ENCODE measurements at regions not wholly inside any gene's neighbourhood (a gene's known extent, or its start where the extent isn't known, plus 50 kb on each side); places are given as distances from the start of the nearest gene placed in this dataset.

GRCh38 chr1:232472485-232473041 lies 157.4 kb downstream of the SIPA1L2 start:
- peaks cover 7% of the 10 kb centered on the region for H3K4me1 Mint-ChIP-seq (ENCODE audit: low read depth)
- intact Hi-C loops (cut with DNase I, micrococcal nuclease): no loop called here
- H3K27ac Mint-ChIP-seq: no peak overlapping the region
- no peak for TF ChIP-seq CTCF (IDR thresholded peaks at IDR 0.05)
- no peak overlapping the region for H3K4me3 Mint-ChIP-seq
- H3K36me3 ChIP-seq (ENCODE audit: insufficient read depth, low read length): no peaks in the 10 kb centered on the region
- H3K36me3 Mint-ChIP-seq (ENCODE audit: low read depth): no peaks in the 10 kb centered on the region
- H3K27ac ChIP-seq (ENCODE audit: low read depth in 1 of 2, low read length in 2 of 2): no peak overlapping the region
- no peak for DNase-seq
- no peak overlapping the region for H3K4me3 ChIP-seq (ENCODE audit: low read length)
- H3K27me3 ChIP-seq (ENCODE audit: control insufficient read depth in 1 of 2, insufficient read depth in 2 of 2, low read length in 2 of 2): no peaks in the 10 kb centered on the region
- no peak for ATAC-seq (ENCODE audit: poor library complexity)
- CTCF ChIA-PET: no interaction called here
- no peaks in the 10 kb centered on the region for H3K4me1 ChIP-seq (ENCODE audit: insufficient read depth, low read length)
- POLR2A ChIA-PET: no interaction called here
- no peaks in the 10 kb centered on the region for H3K9me3 Mint-ChIP-seq
- no peaks in the 10 kb centered on the region for H3K9me3 ChIP-seq (ENCODE audit: control insufficient read depth in 1 of 2, insufficient read depth in 1 of 2, low read length in 2 of 2)
- no peaks in the 10 kb centered on the region for H3K27me3 Mint-ChIP-seq

DNA sequence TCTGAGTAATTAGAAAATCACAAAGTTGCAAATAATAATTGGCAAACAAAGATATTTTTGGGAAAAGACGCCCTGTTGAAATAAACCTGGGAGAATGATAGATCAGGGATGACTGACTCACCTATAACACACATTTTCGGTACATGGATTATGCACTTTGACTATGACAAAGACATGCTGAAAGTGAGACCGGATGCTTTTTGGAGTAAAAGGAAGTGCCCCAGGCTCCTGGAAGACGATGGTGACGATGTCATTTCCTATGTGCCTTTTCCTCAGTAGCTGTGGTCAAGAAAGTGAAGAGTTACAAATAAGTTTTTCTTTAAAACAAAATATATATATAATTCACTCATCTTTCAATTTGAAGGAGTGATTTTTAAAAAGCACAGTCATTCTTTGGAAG lies 158.7 kb downstream of the SIPA1L2 start:
- Histone ChIP-seq H3K27ac (ENCODE audit: low read depth in 1 of 2, low read length in 2 of 2) (no peak overlapping the region), H3K36me3 (ENCODE audit: insufficient read depth, low read length) (no peaks in the 10 kb centered on the region), H3K27me3 (ENCODE audit: control insufficient read depth in 1 of 2, insufficient read depth in 2 of 2, low read length in 2 of 2) (no peaks in the 10 kb centered on the region), H3K4me3 (ENCODE audit: low read length) (no peak overlapping the region), H3K4me1 (ENCODE audit: insufficient read depth, low read length) (no peaks in the 10 kb centered on the region), H3K9me3 (ENCODE audit: control insufficient read depth in 1 of 2, insufficient read depth in 1 of 2, low read length in 2 of 2) (no peaks in the 10 kb centered on the region)
- H3K9me3 Mint-ChIP-seq: no peaks in the 10 kb centered on the region
- H3K27me3 Mint-ChIP-seq: no peaks in the 10 kb centered on the region
- H3K27ac Mint-ChIP-seq: no peak overlapping the region
- no peak for ATAC-seq (ENCODE audit: poor library complexity)
- H3K36me3 Mint-ChIP-seq (ENCODE audit: low read depth): no peaks in the 10 kb centered on the region
- no peak overlapping the region for H3K4me3 Mint-ChIP-seq
- TF ChIP-seq CTCF (IDR thresholded peaks at IDR 0.05): no peak
- POLR2A ChIA-PET: no interaction called here
- peaks cover 7% of the 10 kb centered on the region for H3K4me1 Mint-ChIP-seq (ENCODE audit: low read depth)
- intact Hi-C loops (cut with DNase I, micrococcal nuclease): no loop called here
- peak in 2 of 14 experiments; percentile 4 to 5 for DNase-seq
- CTCF ChIA-PET: no interaction called here

DNA sequence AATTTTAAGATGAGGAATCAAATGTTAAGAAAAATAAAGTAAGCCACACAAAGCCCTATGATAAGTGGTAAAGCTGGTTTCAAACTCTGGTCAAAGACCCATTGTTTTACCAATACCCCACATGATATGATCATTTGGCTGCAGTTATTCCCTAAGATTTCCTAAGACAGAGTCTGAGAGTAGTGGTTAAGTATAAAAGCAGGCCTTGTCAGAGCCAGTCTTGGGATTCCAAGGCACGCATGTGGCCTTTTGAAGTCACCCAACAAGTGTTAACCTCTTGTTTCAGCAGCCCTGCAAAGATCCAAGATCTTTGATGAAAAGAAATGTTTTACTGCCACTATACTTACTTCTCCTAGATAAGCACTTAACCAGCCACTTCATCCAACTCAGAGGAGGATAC lies 159.2 kb downstream of the SIPA1L2 start:
- TF ChIP-seq CTCF (IDR thresholded peaks at IDR 0.05): no peak
- POLR2A ChIA-PET: no interaction called here

More for the DNA sequence above, 159.2 kb downstream of the SIPA1L2 start:
- CTCF ChIA-PET: no interaction called here
- no peak overlapping the region for H3K27ac Mint-ChIP-seq
- ATAC-seq (ENCODE audit: poor library complexity): no peak
- H3K4me1 Mint-ChIP-seq (ENCODE audit: low read depth): peaks cover 7% of the 10 kb centered on the region
- no peak for DNase-seq
- H3K27me3 ChIP-seq (ENCODE audit: control insufficient read depth in 1 of 2, insufficient read depth in 2 of 2, low read length in 2 of 2): no peaks in the 10 kb centered on the region
- H3K9me3 Mint-ChIP-seq: no peaks in the 10 kb centered on the region
- intact Hi-C loops (cut with DNase I, micrococcal nuclease): no loop called here
- no peak overlapping the region for H3K27ac ChIP-seq (ENCODE audit: low read depth in 1 of 2, low read length in 2 of 2)
- H3K36me3 ChIP-seq (ENCODE audit: insufficient read depth, low read length): no peaks in the 10 kb centered on the region
- H3K36me3 Mint-ChIP-seq (ENCODE audit: low read depth): no peaks in the 10 kb centered on the region
- no peak overlapping the region for H3K4me3 Mint-ChIP-seq
- H3K27me3 Mint-ChIP-seq: no peaks in the 10 kb centered on the region
- H3K4me1 ChIP-seq (ENCODE audit: insufficient read depth, low read length): no peaks in the 10 kb centered on the region
- no peak overlapping the region for H3K4me3 ChIP-seq (ENCODE audit: low read length)
- no peaks in the 10 kb centered on the region for H3K9me3 ChIP-seq (ENCODE audit: control insufficient read depth in 1 of 2, insufficient read depth in 1 of 2, low read length in 2 of 2)
